Neural progenitor cell (in vitro differentiated cells): ENCODE measurements at regions not wholly inside any gene's neighbourhood (a gene's known extent, or its start where the extent isn't known, plus 50 kb on each side); places are given as distances from the start of the nearest gene placed in this dataset.

ENCODE experiments used
- DNase-seq: peaks from one replicate; pipeline ENCODE4 v3.0.0-alpha.2; 2016; ENCODE audit warnings: low spot score
- H2AFZ ChIP-seq: fragments of 200-600 bp; sonication (generic); replicated peaks from 2 replicates; pipeline ENCODE4 v1.6.1; 2016; ENCODE audit warnings: antibody characterized with exemption
- H3F3A ChIP-seq: fragments of 200-600 bp; sonication (generic); 2 replicates; pipeline ENCODE4 v1.6.1; 2016; ENCODE audit warnings: antibody characterized with exemption, low read depth
- H3K27ac ChIP-seq: fragments of 200-600 bp; sonication (generic); 2 replicates; pipeline ENCODE4 v1.5.1; 2016; ENCODE audit warnings: mild to moderate bottlenecking
- H3K27me3 ChIP-seq: fragments of 200-600 bp; sonication (generic); 2 replicates; pipeline ENCODE4 v1.6.1; 2016; ENCODE audit warnings: mild to moderate bottlenecking, moderate library complexity
- H3K36me3 ChIP-seq: fragments of 200-600 bp; sonication (generic); 2 replicates; pipeline ENCODE4 v1.5.1; 2016
- H3K4me1 ChIP-seq: fragments of 200-600 bp; sonication (generic); 2 replicates; pipeline ENCODE4 v1.6.1; 2016; ENCODE audit warnings: mixed run types
- H3K4me2 ChIP-seq: fragments of 200-600 bp; sonication (generic); 2 replicates; pipeline ENCODE4 v1.6.1; 2016
- H3K4me3 ChIP-seq: fragments of 200-600 bp; sonication (generic); 2 replicates; pipeline ENCODE4 v1.5.1; 2016
- H3K79me2 ChIP-seq: fragments of 200-600 bp; sonication (generic); 2 replicates; pipeline ENCODE4 v1.6.1; 2016; ENCODE audit warnings: low read depth
- H3K9ac ChIP-seq: fragments of 200-600 bp; sonication (generic); 2 replicates; pipeline ENCODE4 v1.6.1; 2016
- H3K9me3 ChIP-seq: fragments of 200-600 bp; sonication (generic); 2 replicates; pipeline ENCODE4 v1.5.1; 2016; ENCODE audit warnings: low read depth
- H4K20me1 ChIP-seq: fragments of 200-600 bp; sonication (generic); 2 replicates; pipeline ENCODE4 v1.6.1; 2016; ENCODE audit warnings: low read depth
- H3K27ac Mint-ChIP-seq: 3 replicates; pipeline ENCODE4 v1.8.0; 2021; ENCODE audit warnings: mixed read lengths
- H3K27me3 Mint-ChIP-seq: 2 replicates; pipeline ENCODE4 v1.8.0; 2022; ENCODE audit warnings: low read depth, mild to moderate bottlenecking, inconsistent platforms, moderate library complexity, mixed read lengths; ENCODE audit not compliant: insufficient read depth
- H3K36me3 Mint-ChIP-seq: 3 replicates; pipeline ENCODE4 v1.8.0; 2021; ENCODE audit warnings: mixed read lengths
- H3K4me1 Mint-ChIP-seq: 3 replicates; pipeline ENCODE4 v1.8.0; 2021; ENCODE audit warnings: mixed read lengths
- H3K4me3 Mint-ChIP-seq: 3 replicates; pipeline ENCODE4 v1.8.0; 2021; ENCODE audit warnings: mild to moderate bottlenecking, moderate library complexity, mixed read lengths
- H3K9me3 Mint-ChIP-seq: 3 replicates; pipeline ENCODE4 v1.8.0; 2020; ENCODE audit warnings: mixed read lengths
- CTCF ChIP-seq: fragments of 200-600 bp; sonication (generic); IDR thresholded peaks from 2 replicates; pipeline ENCODE4 v1.5.1; 2017; ENCODE audit warnings: antibody characterized with exemption, mild to moderate bottlenecking
- EZH2 ChIP-seq: fragments of 200-600 bp; sonication (generic); IDR thresholded peaks from 2 replicates; pipeline ENCODE4 v1.6.1; 2017; ENCODE audit warnings: antibody characterized with exemption, mild to moderate bottlenecking, moderate library complexity
- EZH2phosphoT487 ChIP-seq: fragments of 200-600 bp; sonication (generic); IDR thresholded peaks from 2 replicates; pipeline ENCODE4 v1.6.1; 2017; ENCODE audit warnings: antibody characterized with exemption

- Mint-ChIP-seq H3K4me1 (peaks cover 6% of the 10 kb centered on the region), H3K9me3 (no peaks in the 10 kb centered on the region), H3K27ac (no peak overlapping the region), H3K27me3 (peaks cover 6% of the 10 kb centered on the region), H3K36me3 (no peaks in the 10 kb centered on the region), H3K4me3 (no peak overlapping the region)
- Histone ChIP-seq H3K27me3 (no peaks in the 10 kb centered on the region), H3K9me3 (no peaks in the 10 kb centered on the region), H3K27ac (no peak overlapping the region), H3K36me3 (no peaks in the 10 kb centered on the region), H3K9ac (no peak overlapping the region), H2AFZ (no peak overlapping the region), H3K4me1 (peaks cover 8% of the 10 kb centered on the region), H4K20me1 (no peaks in the 10 kb centered on the region), H3K4me2 (no peak overlapping the region), H3K4me3 (no peak overlapping the region), H3F3A (no peaks in the 10 kb centered on the region), H3K79me2 (no peaks in the 10 kb centered on the region)
- TF ChIP-seq EZH2phosphoT487 (no peak), EZH2 (no peak), CTCF (no peak)
- no peak for DNase-seq
Observed at GRCh38 chr20:57866250-57867106, 156.7 kb upstream of the PMEPA1 start.

GRCh38 chr20:57865266-57865665 is 155.5 kb upstream of the PMEPA1 start:
- Mint-ChIP-seq H3K27me3 (peaks cover 9% of the 10 kb centered on the region), H3K9me3 (no peaks in the 10 kb centered on the region), H3K36me3 (no peaks in the 10 kb centered on the region)

DNA sequence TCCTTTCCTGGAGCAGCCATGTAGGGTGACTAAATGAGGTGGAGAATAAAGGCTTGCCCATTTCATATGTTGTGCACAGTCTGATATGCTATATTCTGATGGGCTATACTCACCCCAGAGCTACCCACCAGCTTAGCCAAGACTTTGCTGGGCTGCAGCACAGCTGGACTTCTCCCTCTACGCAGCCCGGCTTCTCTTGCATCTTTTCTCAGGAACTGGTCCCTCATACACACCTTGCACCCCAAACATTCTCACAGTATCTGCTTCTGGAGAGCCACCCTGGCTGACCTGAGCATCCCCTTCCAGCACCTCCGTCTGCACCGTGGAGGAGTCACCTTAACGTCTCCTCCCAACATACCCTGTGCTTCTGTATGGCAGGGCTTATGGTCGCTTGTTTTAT is 150.8 kb upstream of the PMEPA1 start:
- H3K27ac ChIP-seq: no peak overlapping the region
- Mint-ChIP-seq H3K9me3 (no peaks in the 10 kb centered on the region), H3K4me1 (no peaks in the 10 kb centered on the region), H3K27ac (no peak overlapping the region), H3K4me3 (no peak overlapping the region), H3K36me3 (no peaks in the 10 kb centered on the region), H3K27me3 (peaks cover 3% of the 10 kb centered on the region)
- no peak overlapping the region for H3K4me2 ChIP-seq
- H3K9ac ChIP-seq: no peak overlapping the region
- DNase-seq: no peak
- H3K4me1 ChIP-seq: no peaks in the 10 kb centered on the region
- no peak overlapping the region for H2AFZ ChIP-seq
- no peak overlapping the region for H3K4me3 ChIP-seq
- H3K9me3 ChIP-seq: no peaks in the 10 kb centered on the region
- no peaks in the 10 kb centered on the region for H3F3A ChIP-seq
- H3K27me3 ChIP-seq: no peaks in the 10 kb centered on the region
- no peaks in the 10 kb centered on the region for H3K79me2 ChIP-seq
- TF ChIP-seq EZH2phosphoT487 (no peak), EZH2 (no peak), CTCF (no peak)
- no peaks in the 10 kb centered on the region for H4K20me1 ChIP-seq
- H3K36me3 ChIP-seq: no peaks in the 10 kb centered on the region

More at GRCh38 chr20:57865266-57865665, 155.5 kb upstream of the PMEPA1 start:
- Histone ChIP-seq H3F3A (no peaks in the 10 kb centered on the region), H3K4me2 (no peak overlapping the region), H3K36me3 (no peaks in the 10 kb centered on the region), H3K9me3 (no peaks in the 10 kb centered on the region), H3K9ac (no peak overlapping the region), H4K20me1 (no peaks in the 10 kb centered on the region), H3K4me3 (no peak overlapping the region), H3K79me2 (no peaks in the 10 kb centered on the region), H3K27ac (no peak overlapping the region), H2AFZ (no peak overlapping the region), H3K4me1 (peaks cover 8% of the 10 kb centered on the region), H3K27me3 (no peaks in the 10 kb centered on the region)
- TF ChIP-seq EZH2phosphoT487: no peak
- no peak for TF ChIP-seq CTCF
- no peak for TF ChIP-seq EZH2
- H3K4me3 Mint-ChIP-seq: no peak overlapping the region
- H3K4me1 Mint-ChIP-seq: peaks cover 6% of the 10 kb centered on the region
- H3K27ac Mint-ChIP-seq: no peak overlapping the region
- no peak for DNase-seq
